Stomach (tissue), 4 donors: ENCODE measurements at regions not wholly inside any gene's neighbourhood (a gene's known extent, or its start where the extent isn't known, plus 50 kb on each side); places are given as distances from the start of the nearest gene placed in this dataset.

Experiments used
- POLR2A ChIP-seq, 4 donors: fragments of 450-650 bp; IDR thresholded peaks; one replicate each; pipeline ENCODE4 v1.6.1; 2016; ENCODE audit warnings: antibody characterized with exemption in 4 of 4, control low read depth in 2 of 4, mild to moderate bottlenecking in 1 of 4, moderate library complexity in 1 of 4
- POLR2AphosphoS5 ChIP-seq, 3 donors: sonication (generic); formaldehyde crosslinking; IDR thresholded peaks; one replicate each; pipeline ENCODE4 v1.6.1; 2016; ENCODE audit warnings: antibody characterized with exemption in 3 of 3

- TF ChIP-seq POLR2A (IDR thresholded peaks at IDR 0.05) (no peak), POLR2AphosphoS5 (IDR thresholded peaks at IDR 0.05) (no peak)
Measured at GRCh38 chr12:115700896-115701465, 576.5 kb downstream of the MED13L start.
